A172 (cell line): ENCODE measurements at regions not wholly inside any gene's neighbourhood (a gene's known extent, or its start where the extent isn't known, plus 50 kb on each side); places are given as distances from the start of the nearest gene placed in this dataset.
A peak's percentile ranks its signal among the peaks of the same experiment; 100 is the strongest.
"Not testable (repeated sequence)": the region's sequence is repeated elsewhere in the genome, so short reads cannot be mapped to it uniquely, and the experiment has no call there.

Source experiments
- DNase-seq: peaks from one replicate; pipeline ENCODE4 v3.0.0-alpha.2; 2015; ENCODE audit warnings: low spot score

DNA sequence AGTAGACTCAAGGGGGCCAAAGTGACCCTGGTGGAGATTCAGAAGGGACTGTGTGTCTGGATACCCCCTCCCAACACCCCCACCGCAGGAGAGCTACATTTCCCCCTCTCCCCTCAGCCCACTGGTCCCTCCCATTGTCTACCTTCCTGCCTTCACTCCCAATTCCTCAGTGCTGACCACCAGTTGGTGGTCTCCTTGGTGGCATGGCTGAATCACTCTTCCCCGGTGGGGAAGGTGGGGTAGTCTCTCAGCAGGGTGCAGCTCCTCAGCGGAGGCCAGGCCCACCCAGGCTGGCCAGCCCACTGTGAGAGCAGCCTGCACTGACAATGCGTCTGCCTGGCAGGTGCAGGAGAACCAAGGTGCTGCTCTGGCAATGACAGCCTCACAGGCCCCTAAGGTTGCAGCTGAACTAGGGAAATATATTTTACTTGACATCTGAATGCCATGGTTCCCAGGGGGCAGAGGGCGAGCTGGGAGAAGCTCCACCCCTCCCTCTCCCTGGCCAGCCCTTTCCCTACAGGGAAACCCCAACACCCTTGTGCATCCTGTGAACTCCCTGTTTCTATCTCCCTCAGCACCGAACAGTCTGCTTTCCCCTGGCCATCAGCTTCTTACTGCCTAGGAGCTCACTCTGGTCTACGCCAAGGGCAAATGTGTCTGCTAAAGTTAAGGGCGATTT lies 62.6 kb upstream of the PAX8 start:
- no peak for DNase-seq

DNA sequence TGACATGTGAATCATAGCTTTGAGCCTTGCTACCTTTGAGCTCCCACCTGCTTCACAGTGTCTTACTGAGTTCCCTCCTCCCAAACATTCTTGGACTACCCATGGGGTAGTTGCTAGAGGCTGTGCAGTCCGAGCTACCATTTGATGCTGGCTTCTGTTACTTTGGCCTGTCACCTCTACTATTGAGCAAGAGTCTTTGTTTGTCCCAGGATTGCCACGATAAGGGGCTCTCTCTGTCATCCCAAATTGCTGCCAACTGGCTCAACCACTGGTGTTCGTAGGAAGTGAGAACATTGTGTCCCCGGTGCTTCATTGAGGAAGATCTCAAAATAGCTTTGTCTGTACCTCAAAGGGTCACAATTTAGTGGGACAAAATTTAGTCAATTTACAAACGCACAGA lies 59.1 kb upstream of the PAX8 start:
- DNase-seq: no peak

DNA sequence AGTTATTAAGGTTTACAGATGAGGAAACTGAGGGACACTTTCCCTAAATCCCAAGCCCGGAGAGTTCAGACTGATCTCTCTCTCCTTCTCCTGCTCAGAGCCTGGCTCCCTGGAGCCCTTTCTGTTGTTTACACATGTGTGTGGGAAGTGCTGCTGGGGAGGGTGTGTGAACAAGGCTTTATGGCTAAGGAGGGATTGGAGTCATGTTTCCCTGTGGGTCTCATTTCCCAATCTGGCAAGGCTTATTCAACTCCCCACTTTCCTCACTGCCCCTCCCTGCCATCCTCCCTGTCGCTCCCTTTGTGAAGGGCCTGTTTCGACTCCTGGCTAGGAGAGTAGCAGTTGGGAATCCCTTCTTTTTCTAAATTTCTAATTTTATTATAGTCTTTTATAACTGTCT lies 57.3 kb upstream of the PAX8 start:
- not testable (repeated sequence) for DNase-seq

DNA sequence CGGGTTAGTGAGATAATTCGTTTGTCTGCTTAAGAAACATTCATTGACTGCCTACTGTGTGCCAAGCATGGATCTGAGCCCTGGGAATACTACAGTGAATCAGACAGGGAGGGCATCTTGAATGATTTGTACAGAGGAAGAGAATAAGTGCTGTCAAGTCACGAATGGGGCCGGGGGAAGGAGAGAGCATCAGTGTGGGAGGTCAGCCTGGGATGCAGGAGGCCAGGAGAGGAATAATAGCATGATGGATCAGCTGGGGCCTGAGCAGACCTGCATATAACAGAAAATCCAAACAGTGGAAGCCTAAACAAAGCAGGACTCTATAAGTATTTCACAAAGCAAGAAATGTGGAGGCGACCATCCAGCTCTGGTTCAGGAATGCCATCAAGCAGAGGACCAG lies 55.4 kb upstream of the PAX8 start:
- DNase-seq: no peak

DNA sequence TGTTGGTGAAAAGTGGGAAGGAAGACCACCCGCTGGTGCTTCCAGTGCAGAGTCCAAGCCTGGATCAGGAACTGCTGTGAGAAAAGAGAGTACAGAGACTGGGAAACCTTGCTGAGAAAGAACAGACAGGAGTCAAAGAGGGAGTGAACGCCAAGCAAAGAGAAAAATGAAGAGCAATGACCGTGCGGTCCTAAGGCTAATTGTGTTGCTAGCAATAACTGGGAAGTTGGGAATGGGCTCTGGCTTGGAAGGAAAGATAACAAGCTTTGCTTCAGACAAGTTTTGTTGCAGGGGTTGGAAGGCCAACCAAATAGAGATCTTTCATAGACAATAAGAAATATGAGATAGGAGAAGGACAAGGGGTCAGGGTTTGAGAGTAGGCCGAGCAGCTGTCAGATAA lies 55.0 kb upstream of the PAX8 start:
- DNase-seq: not testable (repeated sequence)

DNA sequence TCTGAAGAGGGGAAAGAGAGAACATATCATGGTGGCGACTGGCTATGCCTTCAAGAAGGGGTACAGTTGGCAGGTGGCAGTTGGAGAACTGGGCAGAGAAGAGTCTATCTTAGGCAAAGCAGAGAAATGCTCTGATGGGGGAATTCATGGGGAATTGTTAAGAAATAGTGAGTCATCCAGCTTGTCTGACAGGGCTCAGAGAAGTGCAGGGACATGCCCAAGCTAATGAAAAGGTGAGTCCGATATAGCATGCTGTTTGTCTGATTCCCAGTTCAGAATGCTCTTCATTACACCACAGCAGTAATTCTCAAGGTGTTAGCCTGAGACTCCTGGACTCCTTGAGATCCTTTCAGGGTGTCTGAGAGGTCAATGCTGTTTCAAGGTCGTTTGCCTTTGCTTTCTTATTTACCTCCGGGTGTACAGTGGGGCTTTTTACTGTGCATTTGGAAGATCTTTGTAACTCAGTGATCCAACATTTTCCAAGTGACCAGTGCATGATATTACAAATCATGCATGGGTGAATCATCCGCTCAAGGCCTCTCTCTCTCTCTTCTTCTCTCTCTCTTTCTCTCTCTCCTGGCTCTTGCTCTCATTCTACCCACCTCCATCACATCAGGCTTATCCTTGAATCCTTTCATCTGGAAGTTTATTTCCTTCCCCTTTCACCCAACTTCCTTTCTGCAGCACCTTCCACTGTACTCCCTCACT lies 51.5 kb upstream of the PAX8 start:
- peak; percentile 68 for DNase-seq

DNA sequence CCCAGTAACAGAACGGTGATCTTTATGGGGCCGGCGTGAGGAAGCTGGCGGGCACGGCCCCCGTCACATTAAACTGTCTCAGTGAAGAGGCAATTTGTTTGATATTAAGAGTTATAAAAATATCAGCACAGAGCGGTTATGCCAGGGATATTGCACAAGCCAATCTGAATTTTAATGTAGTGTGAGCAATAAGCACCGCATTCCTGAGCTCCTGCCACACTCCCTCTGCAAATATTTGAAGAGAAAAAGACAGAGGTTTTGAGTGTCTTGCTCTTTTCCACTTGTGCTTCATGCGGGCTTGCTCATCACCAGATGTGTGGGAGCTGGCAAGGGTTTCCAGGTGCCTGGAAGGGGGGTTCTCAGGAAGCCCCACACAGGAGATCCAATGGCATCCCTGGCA lies 50.3 kb upstream of the PAX8 start:
- DNase-seq: peak; percentile 64

DNA sequence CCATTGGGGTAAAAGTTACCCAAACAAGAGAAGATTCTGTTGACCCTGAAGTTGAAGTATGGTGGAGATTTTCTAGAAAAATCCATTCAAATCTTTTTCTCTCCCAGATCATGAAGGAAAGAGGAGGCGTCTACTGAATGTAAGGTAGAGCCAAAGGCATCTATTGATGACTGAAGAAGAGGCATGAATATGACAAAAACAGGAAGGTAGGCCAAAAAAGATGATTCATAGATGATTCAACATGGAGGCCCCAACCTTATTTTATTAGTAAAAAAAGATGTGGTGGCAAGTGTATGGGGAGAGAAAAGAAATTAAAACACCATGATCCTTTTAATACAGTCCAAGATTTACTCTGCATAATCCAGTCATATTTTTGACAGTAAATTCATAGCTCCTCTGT lies 49.9 kb upstream of the PAX8 start:
- peak; percentile 50 for DNase-seq
